Activated CD4-positive, alpha-beta memory T cell treated with anti-CD3 and anti-CD28 coated beads, Interleukin-2, amount 10 ng/mL, durations not matched to agents 7 days and 5 days (primary cell): ENCODE measurements at regions not wholly inside any gene's neighbourhood (a gene's known extent, or its start where the extent isn't known, plus 50 kb on each side); places are given as distances from the start of the nearest gene placed in this dataset.

ENCODE experiments used
- CTCF ChIA-PET: fragments of 350-600 bp; sonication (Branson Sonifier 250); formaldehyde crosslinking; loops from one replicate; lab custom pipeline; 2021; ENCODE audit warnings: antibody characterized with exemption, inconsistent platforms; lab: Charles Lee
- POLR2A ChIA-PET: fragments of 350-600 bp; sonication (Branson Sonifier 250); formaldehyde crosslinking; loops from one replicate; lab custom pipeline; 2021; ENCODE audit warnings: antibody characterized with exemption; lab: Charles Lee
- DNase-seq: peaks from one replicate; pipeline ENCODE4 v3.0.0-alpha.2; 2020
- H3K27ac Mint-ChIP-seq: one replicate; pipeline ENCODE4 v1.8.0; 2021; ENCODE audit warnings: mild to moderate bottlenecking, mixed read lengths
- H3K27me3 Mint-ChIP-seq: one replicate; pipeline ENCODE4 v1.8.0; 2021; ENCODE audit warnings: mixed read lengths
- H3K36me3 Mint-ChIP-seq: one replicate; pipeline ENCODE4 v1.8.0; 2021; ENCODE audit warnings: low read depth, mixed read lengths
- H3K4me1 Mint-ChIP-seq: one replicate; pipeline ENCODE4 v1.8.0; 2021; ENCODE audit warnings: mixed read lengths
- H3K4me3 Mint-ChIP-seq: one replicate; pipeline ENCODE4 v1.8.0; 2021; ENCODE audit warnings: mild to moderate bottlenecking, mixed read lengths
- H3K9me3 Mint-ChIP-seq: one replicate; pipeline ENCODE4 v1.8.0; 2021; ENCODE audit warnings: mixed read lengths

GRCh38 chr5:171689853-171690417 lies 95.7 kb upstream of the SMIM23 start:
- no peaks in the 10 kb centered on the region for H3K27me3 Mint-ChIP-seq
- no peak overlapping the region for H3K4me3 Mint-ChIP-seq
- no peaks in the 10 kb centered on the region for H3K9me3 Mint-ChIP-seq
- no peak for DNase-seq
- H3K27ac Mint-ChIP-seq: no peak overlapping the region
- ChIA-PET CTCF (no interaction called here), POLR2A (no interaction called here)
- no peaks in the 10 kb centered on the region for H3K4me1 Mint-ChIP-seq
- no peaks in the 10 kb centered on the region for H3K36me3 Mint-ChIP-seq

DNA sequence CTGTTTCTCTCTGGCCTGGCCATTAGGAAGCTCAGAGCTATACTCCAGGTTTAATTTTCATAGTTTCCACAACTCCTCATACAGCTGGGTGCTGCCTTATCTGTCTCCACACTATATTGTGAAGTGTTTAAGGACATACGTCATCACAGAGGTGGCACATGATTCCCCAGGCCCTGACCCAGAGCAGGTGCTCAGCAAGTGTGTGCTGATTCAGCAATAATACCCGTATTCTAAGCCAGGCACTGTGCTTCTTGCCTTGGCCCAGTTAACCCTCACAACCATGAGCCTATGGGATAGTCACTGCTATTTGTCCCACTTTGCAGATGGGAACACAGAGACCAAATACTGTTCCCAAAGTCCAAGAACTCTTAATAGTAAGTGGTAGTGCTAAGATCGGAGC lies 93.5 kb upstream of the SMIM23 start:
- H3K36me3 Mint-ChIP-seq: no peaks in the 10 kb centered on the region
- no peak overlapping the region for H3K4me3 Mint-ChIP-seq
- no peak for DNase-seq
- H3K4me1 Mint-ChIP-seq: no peaks in the 10 kb centered on the region
- no peaks in the 10 kb centered on the region for H3K27me3 Mint-ChIP-seq
- ChIA-PET POLR2A (no interaction called here), CTCF (no interaction called here)
- H3K27ac Mint-ChIP-seq: no peak overlapping the region
- H3K9me3 Mint-ChIP-seq: no peaks in the 10 kb centered on the region

GRCh38 chr5:171692936-171693335 lies 92.7 kb upstream of the SMIM23 start:
- Mint-ChIP-seq H3K27me3 (no peaks in the 10 kb centered on the region), H3K9me3 (no peaks in the 10 kb centered on the region), H3K4me1 (no peaks in the 10 kb centered on the region), H3K36me3 (no peaks in the 10 kb centered on the region), H3K27ac (no peak overlapping the region), H3K4me3 (no peak overlapping the region)
- ChIA-PET CTCF (no interaction called here), POLR2A (no interaction called here)
- no peak for DNase-seq

- no peaks in the 10 kb centered on the region for H3K4me1 Mint-ChIP-seq
- H3K4me3 Mint-ChIP-seq: no peak overlapping the region
- H3K27ac Mint-ChIP-seq: no peak overlapping the region
- ChIA-PET POLR2A (no interaction called here), CTCF (no interaction called here)
- H3K36me3 Mint-ChIP-seq: no peaks in the 10 kb centered on the region
- H3K27me3 Mint-ChIP-seq: no peaks in the 10 kb centered on the region
- DNase-seq: no peak
- no peaks in the 10 kb centered on the region for H3K9me3 Mint-ChIP-seq
Observed at GRCh38 chr5:171693412-171693811, 92.2 kb upstream of the SMIM23 start.

- no peak overlapping the region for H3K4me3 Mint-ChIP-seq
- no peak for DNase-seq
- no peaks in the 10 kb centered on the region for H3K9me3 Mint-ChIP-seq
- H3K27ac Mint-ChIP-seq: no peak overlapping the region
- H3K36me3 Mint-ChIP-seq: no peaks in the 10 kb centered on the region
- ChIA-PET POLR2A (no interaction called here), CTCF (no interaction called here)
- no peaks in the 10 kb centered on the region for H3K4me1 Mint-ChIP-seq
- no peaks in the 10 kb centered on the region for H3K27me3 Mint-ChIP-seq
Observed at GRCh38 chr5:171695804-171696203, 89.8 kb upstream of the SMIM23 start.

DNA sequence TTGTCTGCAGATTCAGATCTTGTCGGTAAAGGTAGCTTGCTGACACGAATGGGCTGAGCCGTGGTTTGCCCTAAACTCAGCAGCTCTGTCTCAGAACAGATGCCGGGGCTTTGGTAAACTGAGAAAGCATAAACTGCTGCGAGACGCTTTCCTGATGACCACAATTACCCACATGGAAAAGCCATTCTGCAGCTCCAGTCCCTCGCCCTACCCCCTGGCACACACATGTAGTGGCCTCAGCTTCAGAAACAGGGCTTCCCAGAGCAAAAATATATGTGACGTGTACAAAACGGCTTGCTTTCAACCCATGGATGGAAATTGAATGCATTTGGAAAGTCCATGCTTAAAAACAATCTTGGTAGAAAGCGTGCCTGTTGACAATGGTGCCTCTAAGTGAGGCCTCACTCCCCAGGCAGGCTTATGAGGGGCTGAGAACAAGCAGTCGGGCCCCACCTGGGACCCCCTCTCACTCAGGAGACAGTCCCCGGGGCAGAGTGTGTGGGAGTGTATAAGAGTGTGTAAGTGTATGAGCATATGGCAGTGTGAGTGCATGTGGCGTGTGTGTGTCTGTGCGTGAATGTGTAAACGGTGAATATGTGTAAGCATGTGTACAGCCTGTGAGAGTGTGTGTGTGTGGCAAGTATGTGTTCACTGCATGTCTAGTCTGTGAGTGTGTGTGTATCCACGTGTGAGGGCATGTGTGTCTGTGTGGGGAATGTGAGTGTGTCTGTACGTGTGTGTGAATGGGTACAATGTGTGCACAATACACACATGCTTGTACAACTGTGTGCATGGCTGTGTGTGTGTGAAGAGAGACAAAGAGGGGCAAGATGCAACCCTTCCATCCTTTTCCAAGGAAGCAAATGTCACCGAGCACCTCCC lies 88.2 kb upstream of the SMIM23 start:
- ChIA-PET CTCF (no interaction called here), POLR2A (no interaction called here)
- Mint-ChIP-seq H3K36me3 (no peaks in the 10 kb centered on the region), H3K4me1 (no peaks in the 10 kb centered on the region), H3K4me3 (no peak overlapping the region), H3K27me3 (no peaks in the 10 kb centered on the region), H3K9me3 (no peaks in the 10 kb centered on the region), H3K27ac (no peak overlapping the region)
- DNase-seq: no peak

DNA sequence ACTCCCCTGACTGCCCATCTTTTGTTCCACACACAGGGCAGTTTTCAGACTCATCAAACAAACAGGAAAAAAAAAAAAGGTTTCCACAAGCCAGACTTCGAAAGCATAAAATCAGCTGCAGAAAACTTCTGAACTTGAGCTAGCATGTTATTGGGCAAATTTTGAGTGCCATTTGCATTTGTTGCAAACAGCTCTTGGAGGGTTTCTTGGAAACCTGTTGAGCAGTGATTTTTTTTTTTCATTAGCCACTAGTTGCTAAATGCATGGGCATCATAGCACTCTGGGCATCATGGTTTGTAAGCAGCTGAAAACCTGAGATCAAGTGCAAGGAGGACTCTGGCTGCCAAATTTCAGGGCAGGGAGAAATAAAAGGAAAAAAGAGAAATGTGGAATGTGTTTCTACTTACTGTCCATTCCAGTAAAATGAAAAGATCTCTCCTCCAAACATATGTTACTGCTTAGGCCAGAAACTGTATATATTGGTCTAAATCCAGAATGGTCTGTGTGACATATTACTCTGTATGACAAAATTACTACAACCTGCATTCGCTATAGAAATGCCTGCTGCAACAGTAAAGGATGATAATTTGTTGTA lies 85.2 kb upstream of the SMIM23 start:
- Mint-ChIP-seq H3K27ac (no peak overlapping the region), H3K9me3 (no peaks in the 10 kb centered on the region), H3K4me1 (no peaks in the 10 kb centered on the region), H3K4me3 (no peak overlapping the region), H3K27me3 (no peaks in the 10 kb centered on the region), H3K36me3 (no peaks in the 10 kb centered on the region)
- DNase-seq: no peak
- POLR2A ChIA-PET: no interaction called here
- CTCF ChIA-PET: no interaction called here

GRCh38 chr5:171701100-171701541 lies 84.5 kb upstream of the SMIM23 start:
- Mint-ChIP-seq H3K9me3 (no peaks in the 10 kb centered on the region), H3K4me3 (no peak overlapping the region), H3K36me3 (no peaks in the 10 kb centered on the region), H3K27ac (no peak overlapping the region), H3K27me3 (no peaks in the 10 kb centered on the region), H3K4me1 (no peaks in the 10 kb centered on the region)
- ChIA-PET CTCF (no interaction called here), POLR2A (no interaction called here)
- no peak for DNase-seq

- no peaks in the 10 kb centered on the region for H3K4me1 Mint-ChIP-seq
- no peaks in the 10 kb centered on the region for H3K9me3 Mint-ChIP-seq
- H3K36me3 Mint-ChIP-seq: no peaks in the 10 kb centered on the region
- ChIA-PET CTCF (no interaction called here), POLR2A (no interaction called here)
- no peak for DNase-seq
- H3K27me3 Mint-ChIP-seq: no peaks in the 10 kb centered on the region
- no peak overlapping the region for H3K27ac Mint-ChIP-seq
- H3K4me3 Mint-ChIP-seq: no peak overlapping the region
Observed at GRCh38 chr5:171702135-171702770, 83.4 kb upstream of the SMIM23 start.

GRCh38 chr5:171703146-171703545 lies 82.5 kb upstream of the SMIM23 start:
- no peaks in the 10 kb centered on the region for H3K4me1 Mint-ChIP-seq
- CTCF ChIA-PET: no interaction called here
- no peak overlapping the region for H3K4me3 Mint-ChIP-seq
- no peaks in the 10 kb centered on the region for H3K27me3 Mint-ChIP-seq
- H3K27ac Mint-ChIP-seq: no peak overlapping the region
- POLR2A ChIA-PET: no interaction called here
- H3K36me3 Mint-ChIP-seq: no peaks in the 10 kb centered on the region
- H3K9me3 Mint-ChIP-seq: no peaks in the 10 kb centered on the region
- no peak for DNase-seq

DNA sequence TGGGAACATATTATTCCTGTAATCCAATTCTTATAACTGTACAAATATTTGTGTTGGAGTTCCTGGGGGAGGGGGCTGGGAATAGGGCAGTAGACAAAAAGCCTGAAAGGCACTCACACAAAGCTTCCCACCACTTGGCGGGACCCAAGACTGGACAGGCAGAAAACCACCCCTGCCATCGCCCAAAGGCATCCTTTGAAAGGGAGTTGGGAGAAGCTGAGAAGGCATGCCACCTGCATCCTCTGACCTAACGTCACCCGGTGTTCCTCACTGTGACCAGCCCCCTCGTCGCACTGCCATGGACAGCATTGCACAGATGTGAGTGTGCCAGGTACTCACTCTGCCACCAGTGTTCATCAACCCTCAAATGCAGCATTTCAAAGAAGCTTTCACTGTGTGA lies 80.6 kb upstream of the SMIM23 start:
- H3K9me3 Mint-ChIP-seq: no peaks in the 10 kb centered on the region
- no peak for DNase-seq
- no peak overlapping the region for H3K27ac Mint-ChIP-seq
- ChIA-PET CTCF (no interaction called here), POLR2A (no interaction called here)
- no peak overlapping the region for H3K4me3 Mint-ChIP-seq
- no peaks in the 10 kb centered on the region for H3K27me3 Mint-ChIP-seq
- no peaks in the 10 kb centered on the region for H3K36me3 Mint-ChIP-seq
- no peaks in the 10 kb centered on the region for H3K4me1 Mint-ChIP-seq

GRCh38 chr5:171705830-171706468 lies 79.7 kb upstream of the SMIM23 start:
- Mint-ChIP-seq H3K4me1 (no peaks in the 10 kb centered on the region), H3K36me3 (no peaks in the 10 kb centered on the region), H3K27me3 (no peaks in the 10 kb centered on the region), H3K4me3 (no peak overlapping the region), H3K27ac (no peak overlapping the region), H3K9me3 (no peaks in the 10 kb centered on the region)
- ChIA-PET CTCF (no interaction called here), POLR2A (no interaction called here)
- DNase-seq: no peak
